Fibroblast of skin of right biceps (primary cell): ENCODE measurements at regions not wholly inside any gene's neighbourhood (a gene's known extent, or its start where the extent isn't known, plus 50 kb on each side); places are given as distances from the start of the nearest gene placed in this dataset.
"Not testable (repeated sequence)": the region's sequence is repeated elsewhere in the genome, so short reads cannot be mapped to it uniquely, and the experiment has no call there.

Source experiments
- DNase-seq: peaks from one replicate; pipeline ENCODE4 v3.0.0-alpha.2; 2013

DNA sequence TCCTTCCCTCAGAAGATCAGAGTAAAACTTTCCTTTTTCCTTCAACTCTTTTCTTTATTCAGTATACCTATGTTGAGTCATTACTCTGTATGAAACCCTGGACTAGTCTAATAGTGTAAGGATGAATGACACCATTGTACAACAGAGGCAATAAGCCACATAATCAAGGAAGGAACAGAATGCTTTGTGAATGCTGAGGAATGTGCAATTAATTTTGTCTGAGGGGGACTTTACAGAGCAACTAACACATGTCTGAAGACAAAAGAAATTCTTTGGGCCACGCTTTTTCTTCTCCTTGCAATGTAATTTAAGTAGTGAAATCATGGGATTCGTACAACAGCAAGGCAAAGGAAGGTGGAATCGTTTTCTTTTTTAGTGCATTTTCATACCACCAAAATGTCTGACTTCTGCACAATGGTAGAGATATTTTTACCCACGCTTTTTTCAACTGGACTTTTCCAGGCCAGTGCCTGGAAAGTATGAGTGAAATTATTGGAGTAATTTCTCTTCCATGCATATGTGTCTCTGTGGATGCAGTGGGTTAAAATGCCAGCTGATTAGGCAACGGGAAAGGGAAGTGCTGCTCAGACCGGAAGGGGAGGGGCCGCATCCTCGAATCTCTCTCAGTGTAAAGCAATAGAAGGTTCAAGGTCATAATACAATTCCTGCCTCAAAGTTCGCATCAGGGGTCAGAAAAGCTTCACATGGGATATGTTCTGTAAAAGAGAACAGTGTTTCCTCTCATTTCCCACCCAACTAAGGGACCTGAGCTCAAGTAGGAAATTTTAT, 89.9 kb upstream of the MTHFD1L start:
- DNase-seq = no peak

DNA sequence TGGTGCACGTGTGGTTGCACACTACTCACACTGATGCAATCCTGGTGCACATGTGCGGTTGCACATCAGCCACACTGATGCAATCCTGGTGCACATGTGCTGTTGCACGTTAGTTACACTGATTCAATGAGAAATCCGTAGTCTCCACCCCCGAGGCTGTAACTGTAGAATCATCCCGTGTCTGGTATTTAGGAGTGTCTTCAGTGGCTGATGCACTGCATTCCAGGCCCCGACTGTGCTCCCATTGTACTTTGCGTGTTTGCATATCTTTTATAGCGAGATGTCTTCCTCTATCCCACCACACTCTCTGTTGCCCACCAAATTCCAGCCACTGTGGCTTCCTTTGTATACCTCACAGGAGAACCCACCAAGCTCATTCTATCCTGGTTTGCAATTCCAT, 87.8 kb upstream of the MTHFD1L start:
- no peak for DNase-seq

DNA sequence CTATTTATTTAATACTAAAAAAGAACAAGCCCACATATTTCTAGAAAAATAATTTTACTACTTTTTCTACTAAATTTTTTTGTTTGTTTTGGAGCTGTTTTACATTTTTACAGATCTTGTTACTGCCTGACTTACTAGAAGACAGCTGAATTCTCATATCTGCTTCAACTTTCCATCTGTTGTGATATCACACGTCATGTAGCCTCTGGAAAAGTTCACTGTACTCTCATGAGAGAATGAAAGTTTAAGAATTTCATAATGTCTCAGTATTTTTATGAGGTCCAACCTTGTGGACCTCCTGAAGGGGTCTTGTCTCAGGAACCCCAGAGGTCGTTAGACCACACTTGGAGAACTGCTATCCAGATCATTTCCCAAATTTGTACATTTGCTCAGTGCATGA, 81.7 kb upstream of the MTHFD1L start:
- no peak for DNase-seq

DNA sequence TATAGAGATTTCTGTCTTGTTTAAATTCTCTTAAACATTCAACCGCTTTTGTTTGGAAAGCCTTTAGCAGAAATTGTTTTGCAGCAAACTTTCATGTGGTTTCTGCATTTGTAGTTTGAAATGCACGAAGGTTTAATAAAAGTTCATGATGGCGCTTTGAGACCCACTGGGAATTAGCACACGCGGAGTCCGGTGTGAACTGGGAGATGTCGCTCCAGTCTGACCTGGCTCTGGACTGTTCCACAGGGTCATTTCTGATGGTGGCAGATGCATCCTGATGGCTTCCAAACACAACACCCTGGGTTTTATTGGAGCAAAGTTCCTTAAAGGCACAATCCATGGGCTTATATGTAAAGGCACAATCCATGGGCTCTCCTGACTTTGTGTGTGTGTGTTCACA, 78.1 kb upstream of the MTHFD1L start:
- DNase-seq = no peak

DNA sequence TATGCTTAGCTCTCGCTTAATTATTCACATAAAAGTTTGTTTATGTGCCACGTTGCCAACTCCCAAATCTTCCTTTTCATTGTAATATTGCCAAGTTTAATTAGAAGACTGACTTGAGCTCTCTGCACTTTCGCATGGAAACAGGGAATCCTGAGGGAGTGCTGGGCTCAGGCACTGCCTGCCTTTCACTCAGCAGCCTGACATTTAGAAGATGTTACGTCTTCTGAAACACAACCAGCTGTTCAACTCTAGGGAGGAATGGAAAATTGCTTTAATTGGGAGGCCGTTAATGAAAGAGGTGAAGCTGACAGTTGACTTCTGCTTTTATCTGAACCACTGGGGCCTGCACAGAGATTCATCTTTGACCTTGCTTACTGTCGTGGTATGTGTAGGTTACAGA, 77.4 kb upstream of the MTHFD1L start:
- no peak for DNase-seq

DNA sequence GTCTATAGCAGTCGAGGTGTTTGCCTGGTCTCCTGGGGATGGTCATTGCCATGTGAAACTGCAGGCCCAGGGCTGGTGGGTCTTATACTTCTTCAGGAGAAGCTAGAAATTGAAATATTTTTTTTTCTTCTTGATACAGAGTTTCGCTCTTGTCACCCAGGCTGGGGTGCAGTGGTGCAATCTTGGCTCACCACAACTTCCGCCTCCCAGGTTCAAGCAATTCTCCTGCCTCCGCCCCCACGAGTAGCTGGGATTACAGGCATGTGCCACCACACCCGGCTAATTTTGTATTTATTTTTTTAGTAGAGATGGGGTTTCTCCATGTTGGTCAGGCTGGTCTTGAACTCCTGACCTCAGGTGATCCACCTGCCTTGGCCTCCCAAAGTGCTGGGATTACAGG, 75.6 kb upstream of the MTHFD1L start:
- DNase-seq = not testable (repeated sequence)

DNA sequence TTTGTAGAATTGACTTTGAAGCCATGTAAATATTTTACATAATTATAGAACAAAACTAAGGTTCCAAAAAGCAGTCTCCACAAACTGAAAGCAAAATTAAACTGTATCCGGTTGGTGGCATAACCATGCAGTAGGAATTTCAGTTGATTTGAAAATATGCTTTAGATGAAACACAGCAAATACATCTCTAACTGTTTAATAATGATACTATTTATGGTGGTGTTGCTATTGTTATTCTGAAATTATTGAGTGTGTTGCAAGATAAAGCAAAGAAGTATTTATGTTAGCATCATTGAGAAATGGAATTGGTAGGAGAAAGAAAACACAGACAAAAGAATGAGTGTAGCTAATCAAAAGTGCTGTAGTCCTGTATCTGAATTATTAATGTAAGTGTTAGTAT, 73.8 kb upstream of the MTHFD1L start:
- DNase-seq = no peak

DNA sequence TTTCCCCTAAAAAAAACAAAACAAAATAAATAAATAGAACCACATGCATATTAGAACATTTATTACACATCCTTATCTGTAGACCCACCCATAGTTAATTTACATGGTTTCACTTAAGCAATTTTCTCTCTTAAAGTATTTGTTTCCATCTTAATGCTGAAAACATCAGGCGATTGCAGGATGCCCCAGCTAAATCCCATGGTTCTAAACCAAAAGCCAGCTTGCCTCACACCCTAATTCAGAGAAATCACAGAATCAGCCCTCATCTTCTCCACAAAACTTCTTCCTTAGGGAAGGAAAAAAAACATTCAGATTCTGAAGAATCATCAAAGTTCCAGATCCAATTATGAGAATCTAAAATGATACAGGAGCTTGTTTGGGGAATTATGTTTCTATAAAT, 67.6 kb upstream of the MTHFD1L start:
- DNase-seq = no peak

DNA sequence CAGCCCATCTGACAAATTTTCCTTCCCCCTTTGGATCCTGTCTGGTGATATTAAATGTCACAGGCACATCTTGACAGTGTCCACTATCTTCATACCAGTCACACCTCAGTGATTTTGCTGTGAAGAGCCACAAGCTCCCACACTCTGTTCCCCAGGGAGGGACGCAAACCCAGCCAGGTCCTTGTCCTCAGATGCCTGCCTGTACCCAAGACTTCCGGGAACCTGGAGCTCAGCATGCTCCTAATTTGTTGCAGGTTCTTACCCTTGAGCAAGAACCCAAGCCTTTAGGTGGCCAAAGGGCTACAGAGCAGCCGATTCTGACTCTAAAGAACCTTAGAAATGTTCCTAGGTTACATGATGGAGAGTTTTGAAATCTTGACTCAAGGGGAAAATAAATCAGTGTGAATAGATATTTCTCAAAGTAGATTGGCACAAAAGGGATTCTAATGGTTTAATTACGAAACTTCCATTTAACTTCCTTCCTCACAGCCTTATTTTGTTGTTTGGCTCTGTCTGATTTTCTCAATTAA, 66.2 kb upstream of the MTHFD1L start:
- DNase-seq = no peak

DNA sequence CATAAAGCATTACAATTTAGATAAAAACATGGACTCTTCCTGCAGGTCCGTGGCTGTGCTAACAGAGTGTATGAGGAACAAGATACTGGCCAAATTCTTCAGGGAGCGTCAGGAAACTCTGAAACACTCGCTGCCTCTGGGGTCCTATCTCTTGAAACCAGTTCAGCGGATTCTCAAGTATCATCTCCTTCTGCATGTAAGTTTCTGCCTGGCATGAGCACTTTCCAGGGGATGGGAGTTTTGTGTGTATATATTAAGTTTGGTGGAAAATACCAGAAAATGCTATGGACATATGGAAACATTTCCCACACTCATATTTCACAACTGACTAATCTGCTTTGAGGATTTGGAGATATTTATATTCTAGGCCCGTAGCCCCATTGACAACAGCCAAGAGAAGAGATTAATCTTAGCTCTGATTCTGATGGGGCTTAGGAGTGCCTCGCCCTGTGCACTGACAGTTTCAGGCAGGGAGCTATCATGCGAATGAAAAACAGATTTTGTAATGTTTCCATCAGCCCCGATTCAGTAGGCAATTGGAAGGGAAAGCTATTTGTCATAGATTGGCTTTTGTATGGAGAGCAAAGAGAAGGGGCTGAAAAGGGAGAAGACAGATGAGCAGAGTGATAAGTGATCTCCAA, 64.7 kb upstream of the MTHFD1L start:
- peak; percentile 76 for DNase-seq

DNA sequence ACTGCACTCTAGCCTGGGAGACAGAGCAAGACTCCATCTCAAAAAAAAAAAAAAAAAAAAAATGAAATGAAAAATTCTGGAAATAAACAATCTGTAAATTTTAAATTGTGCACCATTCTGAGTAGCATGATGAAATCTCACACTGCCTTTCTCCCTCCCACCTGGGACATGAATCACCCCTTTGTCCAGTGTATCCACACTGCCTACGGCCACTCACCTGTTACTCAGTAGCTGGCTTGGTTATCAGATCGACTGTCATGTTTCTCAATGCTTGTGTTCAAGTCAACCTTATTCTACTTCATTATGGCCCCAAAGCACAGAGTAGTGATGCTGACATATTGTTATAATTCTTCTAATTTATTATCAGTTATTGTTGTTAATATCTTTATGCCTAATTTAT, 58.7 kb upstream of the MTHFD1L start:
- no peak for DNase-seq

DNA sequence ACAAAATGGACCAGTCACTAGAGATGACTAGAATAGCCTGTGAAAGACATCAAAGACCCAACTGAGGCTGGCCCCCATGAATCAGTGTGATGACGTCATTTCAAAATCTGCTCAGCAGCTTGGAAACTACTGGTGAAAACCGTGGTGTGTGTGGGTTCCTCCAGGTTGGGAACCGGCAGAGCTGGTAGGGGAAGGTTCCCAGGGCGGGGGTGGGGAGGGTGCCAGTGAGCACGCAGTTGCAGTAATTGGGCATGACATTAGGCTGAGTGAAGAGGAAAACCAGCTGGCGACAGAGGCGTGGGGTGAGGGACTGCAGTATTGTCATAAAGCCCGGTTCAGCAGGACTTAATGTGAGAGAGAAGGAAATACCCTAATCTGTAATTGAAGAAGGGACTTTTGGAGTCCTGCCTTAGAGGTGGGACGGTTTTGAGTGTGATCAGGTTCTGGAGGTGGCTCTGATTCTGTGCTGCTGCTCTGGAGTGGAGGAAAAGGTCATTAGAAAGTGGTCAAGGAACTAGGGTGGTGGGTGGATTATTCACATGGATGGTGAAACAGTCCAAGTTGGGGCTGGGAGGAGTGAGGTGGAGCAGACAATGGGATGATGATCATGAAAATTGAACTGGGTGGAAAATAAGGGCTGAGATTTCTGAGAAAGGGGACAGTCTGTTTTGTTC, 52.0 kb upstream of the MTHFD1L start:
- peak; percentile 74 for DNase-seq

DNA sequence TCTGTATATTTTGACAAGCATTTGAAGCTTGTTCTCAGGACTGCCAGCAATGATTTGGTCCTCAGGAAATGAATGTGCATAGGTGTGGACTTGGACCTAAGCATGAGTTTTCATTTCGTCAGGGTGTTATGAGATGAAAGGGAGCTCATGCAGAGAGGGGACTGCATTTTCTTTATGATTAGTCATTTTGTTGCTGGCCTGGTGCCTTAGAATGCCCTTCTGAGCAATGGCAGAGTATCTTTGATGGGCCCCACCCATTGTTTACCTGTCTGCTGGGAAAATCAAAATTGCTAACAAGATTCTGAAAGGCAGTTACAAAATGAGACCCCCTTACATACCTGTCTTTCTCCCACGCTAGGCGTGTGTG, 51.5 kb upstream of the MTHFD1L start:
- peak; percentile 25 for DNase-seq
